Ishikawa (cell line): ENCODE measurements at regions not wholly inside any gene's neighbourhood (a gene's known extent, or its start where the extent isn't known, plus 50 kb on each side); places are given as distances from the start of the nearest gene placed in this dataset.

Experiments
- CREB1 ChIP-seq: IDR thresholded peaks from 2 replicates; pipeline ENCODE4 v1.6.1; 2012; ENCODE audit warnings: low read depth
- EP300 ChIP-seq: IDR thresholded peaks from 2 replicates; pipeline ENCODE4 v1.6.1; 2012; ENCODE audit warnings: borderline replicate concordance
- NFIC ChIP-seq: IDR thresholded peaks from 2 replicates; pipeline ENCODE4 v1.6.1; 2012
- TAF1 ChIP-seq: IDR thresholded peaks from 2 replicates; pipeline ENCODE4 v1.6.1; 2012; ENCODE audit warnings: low read depth, mild to moderate bottlenecking
- TCF12 ChIP-seq: IDR thresholded peaks from 2 replicates; pipeline ENCODE4 v1.6.1; 2012; ENCODE audit warnings: low read depth
- YY1 ChIP-seq: IDR thresholded peaks from 2 replicates; pipeline ENCODE4 v1.6.1; 2012; ENCODE audit warnings: low read depth

DNA sequence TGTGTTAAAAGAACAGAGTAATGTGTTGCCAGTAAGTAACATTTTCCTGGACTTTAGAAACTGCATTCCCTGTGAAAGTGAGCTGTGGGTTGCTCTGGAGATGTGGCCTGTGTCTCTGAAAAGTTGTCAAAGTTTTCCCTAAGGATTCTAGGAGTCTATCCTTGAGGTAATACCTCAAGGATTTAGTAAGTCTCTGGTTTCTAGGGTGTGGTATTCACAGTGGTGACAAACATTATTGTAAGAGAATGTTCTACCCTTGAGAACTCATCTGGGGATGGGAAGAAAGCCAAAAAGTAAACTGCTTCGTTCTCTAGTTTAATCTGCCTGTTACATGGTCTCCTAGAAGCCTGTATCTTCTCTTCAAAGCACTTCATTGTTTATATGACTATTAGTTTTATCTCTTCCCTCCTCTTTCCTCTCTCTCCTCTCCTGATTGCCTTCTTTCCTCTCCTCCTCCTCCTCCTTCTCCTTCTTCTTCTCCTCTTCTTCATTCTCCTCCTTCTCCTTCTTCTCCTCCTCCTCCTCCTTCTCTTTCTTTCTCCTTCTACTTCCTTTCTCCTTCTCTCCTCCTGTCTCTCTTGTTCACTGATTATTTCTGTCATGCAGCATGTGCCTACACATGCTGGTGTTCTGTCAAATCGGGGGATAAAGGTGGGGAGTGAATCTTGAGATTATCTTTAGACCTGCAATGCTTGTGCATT lies 321.3 kb downstream of the PTTG2 start:
- no peak for TF ChIP-seq YY1
- no peak for TF ChIP-seq TAF1
- no peak for TF ChIP-seq CREB1
- no peak for TF ChIP-seq TCF12
- TF ChIP-seq NFIC, result no peak
- TF ChIP-seq EP300, result no peak
